ENCODE measurements at regions not wholly inside any gene's neighbourhood (a gene's known extent, or its start where the extent isn't known, plus 50 kb on each side); places are given as distances from the start of the nearest gene placed in this dataset.

DNA sequence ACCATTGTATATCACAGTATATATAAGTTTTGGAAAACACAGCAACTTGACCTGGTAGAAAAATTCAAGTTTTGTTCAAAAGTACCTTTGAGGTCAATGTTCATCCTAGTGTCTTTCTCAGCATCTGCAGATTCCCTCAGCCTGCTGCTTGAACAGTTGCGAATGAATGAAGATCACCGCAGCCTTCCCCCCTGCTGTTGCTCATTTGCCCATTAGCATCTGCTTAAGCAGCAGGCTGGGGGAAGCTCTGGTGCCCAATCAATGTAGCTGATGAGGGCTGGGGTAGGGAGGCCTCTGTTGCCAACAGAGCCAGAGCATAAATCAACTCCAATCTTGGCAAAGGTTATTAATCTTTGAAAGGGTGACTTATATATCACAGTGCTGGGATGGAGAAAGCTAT lies 586.5 kb upstream of the PTPRD start:
- Mint-ChIP-seq H3K36me3 (no peaks in the 10 kb centered on the region), H3K27me3 (ENCODE audit: low read depth) (no peaks in the 10 kb centered on the region), H3K9me3 (peaks cover 5% of the 10 kb centered on the region), H3K27ac (no peak overlapping the region), H3K4me3 (no peak overlapping the region), H3K4me1 (no peaks in the 10 kb centered on the region)
- DNase-seq (ENCODE audit: low spot score in 2 of 2, unreplicated experiment in 2 of 2) = no peak
- no peak for TF ChIP-seq CTCF (IDR thresholded peaks at IDR 0.05; ENCODE audit: unreplicated experiment)

DNA sequence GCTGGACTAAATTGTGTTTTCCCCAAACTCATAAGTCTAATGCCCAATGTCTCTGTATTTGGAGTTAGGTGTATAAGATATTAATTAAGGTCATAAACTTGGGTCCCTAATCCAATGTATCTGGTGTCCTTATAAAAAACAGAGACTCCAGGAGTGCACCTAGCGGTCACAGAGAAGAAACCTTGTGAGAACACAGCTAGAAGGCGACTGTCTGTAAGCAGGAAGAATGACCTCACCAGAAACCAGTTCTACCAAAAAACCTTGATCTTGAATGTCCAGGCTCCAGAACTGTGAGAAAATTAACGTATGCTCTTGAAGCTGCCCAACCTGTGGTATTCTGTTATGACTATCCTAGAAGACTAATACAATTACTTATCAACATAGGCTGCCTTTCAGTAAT lies 591.7 kb upstream of the PTPRD start:
- H3K27ac Mint-ChIP-seq = no peak overlapping the region
- no peaks in the 10 kb centered on the region for H3K27me3 Mint-ChIP-seq (ENCODE audit: low read depth)
- no peak for TF ChIP-seq CTCF (IDR thresholded peaks at IDR 0.05; ENCODE audit: unreplicated experiment)
- H3K4me3 Mint-ChIP-seq = no peak overlapping the region
- DNase-seq (ENCODE audit: low spot score in 2 of 2, unreplicated experiment in 2 of 2) = no peak
- H3K4me1 Mint-ChIP-seq = no peaks in the 10 kb centered on the region
- no peaks in the 10 kb centered on the region for H3K36me3 Mint-ChIP-seq
- H3K9me3 Mint-ChIP-seq = peaks cover 5% of the 10 kb centered on the region

DNA sequence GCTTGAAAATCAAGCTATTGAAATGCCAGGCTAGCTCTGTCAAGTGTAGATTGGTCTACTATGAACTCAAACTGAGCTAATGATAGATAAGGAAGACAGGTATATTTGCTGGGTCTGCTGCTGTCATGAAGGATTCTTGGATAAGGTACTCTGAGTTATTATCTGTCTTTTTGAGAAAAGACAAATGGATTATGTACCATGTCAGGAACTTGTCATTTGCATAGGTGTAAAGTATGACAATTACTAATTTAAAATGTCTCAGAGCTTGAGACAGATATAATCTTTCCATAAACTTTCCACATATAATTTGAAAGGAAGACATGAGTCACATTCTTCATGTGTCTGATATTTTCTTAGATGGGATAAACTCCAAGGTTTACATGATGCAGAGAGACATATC lies 594.1 kb upstream of the PTPRD start:
- Mint-ChIP-seq H3K36me3 (no peaks in the 10 kb centered on the region), H3K27ac (no peak overlapping the region), H3K4me3 (no peak overlapping the region), H3K4me1 (no peaks in the 10 kb centered on the region), H3K27me3 (ENCODE audit: low read depth) (no peaks in the 10 kb centered on the region), H3K9me3 (peaks cover 5% of the 10 kb centered on the region)
- DNase-seq (ENCODE audit: low spot score in 2 of 2, unreplicated experiment in 2 of 2) = no peak
- no peak for TF ChIP-seq CTCF (IDR thresholded peaks at IDR 0.05; ENCODE audit: unreplicated experiment)

GRCh38 chr9:11233696-11234095 lies 620.9 kb upstream of the PTPRD start:
- Mint-ChIP-seq H3K27ac (no peak overlapping the region), H3K4me1 (peaks cover 16% of the 10 kb centered on the region), H3K36me3 (no peaks in the 10 kb centered on the region), H3K9me3 (peaks cover 12% of the 10 kb centered on the region), H3K27me3 (ENCODE audit: low read depth) (no peaks in the 10 kb centered on the region), H3K4me3 (no peak overlapping the region)
- no peak for DNase-seq (ENCODE audit: low spot score in 2 of 2, unreplicated experiment in 2 of 2)
- TF ChIP-seq CTCF (IDR thresholded peaks at IDR 0.05; ENCODE audit: unreplicated experiment) = no peak

DNA sequence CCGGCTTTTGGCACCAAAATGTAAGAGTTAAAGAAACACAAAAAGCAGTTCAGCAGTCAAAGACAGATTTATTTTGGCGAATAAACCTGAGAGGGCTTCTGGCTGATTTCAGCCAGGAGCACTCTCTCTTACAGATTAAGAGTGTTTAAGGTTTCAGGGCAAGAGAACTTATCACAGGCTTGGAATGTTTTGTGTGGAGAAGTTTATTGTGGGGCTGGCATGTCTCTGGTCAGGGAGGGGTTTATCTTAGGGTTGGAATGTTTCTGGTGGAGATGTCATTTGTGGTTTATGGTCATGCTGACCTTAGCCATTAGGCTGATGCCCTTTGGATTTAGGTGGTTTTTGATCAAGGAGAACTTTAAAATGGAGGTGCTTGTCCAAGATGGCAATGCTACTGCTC lies 622.3 kb upstream of the PTPRD start:
- Mint-ChIP-seq H3K27ac (no peak overlapping the region), H3K4me3 (no peak overlapping the region), H3K4me1 (peaks cover 16% of the 10 kb centered on the region), H3K36me3 (no peaks in the 10 kb centered on the region), H3K9me3 (peaks cover 8% of the 10 kb centered on the region), H3K27me3 (ENCODE audit: low read depth) (no peaks in the 10 kb centered on the region)
- TF ChIP-seq CTCF (IDR thresholded peaks at IDR 0.05; ENCODE audit: unreplicated experiment) = no peak
- no peak for DNase-seq (ENCODE audit: low spot score in 2 of 2, unreplicated experiment in 2 of 2)

- Mint-ChIP-seq H3K9me3 (peaks cover 29% of the 10 kb centered on the region), H3K4me3 (no peak overlapping the region), H3K27me3 (ENCODE audit: low read depth) (no peaks in the 10 kb centered on the region), H3K36me3 (peaks cover 9% of the 10 kb centered on the region), H3K4me1 (no peaks in the 10 kb centered on the region), H3K27ac (no peak overlapping the region)
- no peak for TF ChIP-seq CTCF (IDR thresholded peaks at IDR 0.05; ENCODE audit: unreplicated experiment)
- DNase-seq (ENCODE audit: low spot score in 2 of 2, unreplicated experiment in 2 of 2) = no peak
Measured at GRCh38 chr9:11241779-11242178, 629.0 kb upstream of the PTPRD start.
